IMR-90 (cell line): ENCODE measurements at regions not wholly inside any gene's neighbourhood (a gene's known extent, or its start where the extent isn't known, plus 50 kb on each side); places are given as distances from the start of the nearest gene placed in this dataset.

Experiments used
- ATAC-seq: fragments of 200-7000 bp; cut with Tn5 transposase; 2 replicates; pipeline ENCODE4 v1.9.1; 2020; ENCODE audit warnings: low read depth, mild to moderate bottlenecking, moderate library complexity
- BruUV-seq: library from RNA; stranded (reverse); fragments of 400-500 nt; replicated peaks from 2 replicates; lab custom pipeline; 2021; lab: Mats Ljungman, UMichigan
- CTCF ChIA-PET: fragments of 300-600 bp; formaldehyde crosslinking; extraction: SDS; loops from one replicate; lab custom pipeline; 2021; ENCODE audit warnings: antibody characterized with exemption; lab: Yijun Ruan, JAX
- POLR2A ChIA-PET: fragments of 300-600 bp; sonication (Branson Sonifier 250); formaldehyde crosslinking; loops from one replicate; lab custom pipeline; 2022; ENCODE audit warnings: antibody characterized with exemption; ENCODE audit not compliant: unreplicated experiment; lab: Charles Lee
- DNase-seq: peaks from one replicate; pipeline ENCODE4 v3.0.0; 2013
- H2AFZ ChIP-seq: replicated peaks from 2 replicates; pipeline ENCODE3; 2013; ENCODE audit warnings: low read length, mild to moderate bottlenecking; ENCODE audit not compliant: poor library complexity
- H2AK5ac ChIP-seq: 2 replicates; pipeline ENCODE4 v1.6.1; 2013; ENCODE audit warnings: low read depth, low read length, inconsistent platforms
- H2AK9ac ChIP-seq: replicated peaks from 2 replicates; pipeline ENCODE3; 2013; ENCODE audit warnings: mild to moderate bottlenecking, low read depth, low read length, moderate library complexity; ENCODE audit not compliant: poor library complexity
- H2BK120ac ChIP-seq: 2 replicates; pipeline ENCODE4 v1.6.1; 2013; ENCODE audit warnings: low read depth, low read length, inconsistent platforms
- H2BK15ac ChIP-seq: 3 replicates; pipeline ENCODE4 v1.6.1; 2013; ENCODE audit warnings: low read depth, low read length, inconsistent platforms
- H2BK20ac ChIP-seq: 2 replicates; pipeline ENCODE4 v1.6.1; 2013; ENCODE audit warnings: low read depth, mild to moderate bottlenecking, inconsistent platforms, low read length, moderate library complexity
- H2BK5ac ChIP-seq: 2 replicates; pipeline ENCODE4 v1.6.1; 2013; ENCODE audit warnings: mild to moderate bottlenecking, low read depth, low read length, inconsistent platforms; ENCODE audit not compliant: poor library complexity, severe bottlenecking
- H3K14ac ChIP-seq: replicated peaks from 2 replicates; pipeline ENCODE4 v1.6.1; 2013; ENCODE audit warnings: low read depth, low read length, inconsistent platforms
- H3K18ac ChIP-seq: 2 replicates; pipeline ENCODE4 v1.6.1; 2013; ENCODE audit warnings: low read depth, low read length, control low read depth
- H3K23ac ChIP-seq: 2 replicates; pipeline ENCODE4 v1.6.1; 2013; ENCODE audit warnings: low read depth, low read length, inconsistent platforms
- H3K27ac ChIP-seq: 2 replicates; pipeline ENCODE4 v1.5.1; 2013; ENCODE audit warnings: mild to moderate bottlenecking, control low read depth, low read length; ENCODE audit not compliant: insufficient read depth
- H3K27me3 ChIP-seq: 2 replicates; pipeline ENCODE4 v1.6.1; 2013; ENCODE audit warnings: low read length; ENCODE audit not compliant: control insufficient read depth, insufficient read depth
- H3K36me3 ChIP-seq: 2 replicates; pipeline ENCODE4 v1.6.1; 2013; ENCODE audit warnings: low read length, mixed read lengths; ENCODE audit not compliant: control insufficient read depth, insufficient read depth
- H3K4ac ChIP-seq: 2 replicates; pipeline ENCODE4 v1.6.1; 2013; ENCODE audit warnings: low read depth, low read length, inconsistent platforms
- H3K4me1 ChIP-seq: 2 replicates; pipeline ENCODE4 v1.6.1; 2013; ENCODE audit warnings: low read length, mixed read lengths; ENCODE audit not compliant: control insufficient read depth, insufficient read depth
- H3K4me2 ChIP-seq: 2 replicates; pipeline ENCODE4 v1.6.1; 2013; ENCODE audit warnings: low read depth, mild to moderate bottlenecking, control low read depth, low read length, moderate library complexity
- H3K4me3 ChIP-seq: 2 replicates; pipeline ENCODE4 v1.5.1; 2013; ENCODE audit warnings: low read depth, mild to moderate bottlenecking, control low read depth, low read length, moderate library complexity; ENCODE audit not compliant: insufficient read depth
- H3K56ac ChIP-seq: 2 replicates; pipeline ENCODE4 v1.6.1; 2013; ENCODE audit warnings: low read length, inconsistent platforms; ENCODE audit not compliant: insufficient read depth; ENCODE audit errors: extremely low read depth
- H3K79me1 ChIP-seq, 2 experiments: 2 replicates each; pipeline ENCODE4 v1.6.1; 2013; ENCODE audit warnings: low read length in 2 of 2, inconsistent platforms in 1 of 2, low read depth in 1 of 2
- H3K9ac ChIP-seq: 2 replicates; pipeline ENCODE4 v1.6.1; 2013; ENCODE audit warnings: low read depth, low read length, control low read depth
- H3K9me1 ChIP-seq: 2 replicates; pipeline ENCODE4 v1.6.1; 2013; ENCODE audit warnings: low read length, inconsistent platforms; ENCODE audit not compliant: insufficient read depth
- H3K9me3 ChIP-seq: 2 replicates; pipeline ENCODE4 v1.6.1; 2013; ENCODE audit warnings: low read length; ENCODE audit not compliant: control insufficient read depth, insufficient read depth
- H4K20me1 ChIP-seq: 2 replicates; pipeline ENCODE4 v1.6.1; 2013; ENCODE audit warnings: low read length, inconsistent platforms; ENCODE audit not compliant: insufficient read depth
- H4K5ac ChIP-seq: 2 replicates; pipeline ENCODE4 v1.6.1; 2013; ENCODE audit warnings: mild to moderate bottlenecking, low read depth, low read length, control low read depth
- H4K8ac ChIP-seq, 2 experiments: 2 replicates each; pipeline ENCODE4 v1.6.1; 2013; ENCODE audit warnings: low read depth in 2 of 2, low read length in 2 of 2, control low read depth in 1 of 2, inconsistent platforms in 1 of 2
- H4K91ac ChIP-seq: 2 replicates; pipeline ENCODE4 v1.6.1; 2013; ENCODE audit warnings: low read depth, low read length, inconsistent platforms; ENCODE audit not compliant: insufficient read depth
- BHLHE40 ChIP-seq: fragments of 150-350 bp; IDR thresholded peaks from 2 replicates; pipeline ENCODE4 v1.6.1; 2016; ENCODE audit warnings: mild to moderate bottlenecking, low read depth, low read length
- CEBPB ChIP-seq: IDR thresholded peaks from 2 replicates; pipeline ENCODE4 v1.6.1; 2012; ENCODE audit warnings: low read depth, low read length, improper control_type of control experiment
- CHD1 ChIP-seq: IDR thresholded peaks from 2 replicates; pipeline ENCODE4 v1.6.1; 2012; ENCODE audit warnings: low read depth, low read length, improper control_type of control experiment
- FOS ChIP-seq: fragments of 150-350 bp; IDR thresholded peaks from 2 replicates; pipeline ENCODE4 v1.6.1; 2016; ENCODE audit warnings: low read depth, low read length
- MAFK ChIP-seq: IDR thresholded peaks from 2 replicates; pipeline ENCODE4 v1.6.1; 2012; ENCODE audit warnings: low read depth, low read length, improper control_type of control experiment
- MAZ ChIP-seq: IDR thresholded peaks from 2 replicates; pipeline ENCODE4 v1.6.1; 2012; ENCODE audit warnings: low read depth, mild to moderate bottlenecking, low read length, improper control_type of control experiment, moderate library complexity, borderline replicate concordance
- MXI1 ChIP-seq: IDR thresholded peaks from 2 replicates; pipeline ENCODE4 v1.6.1; 2012; ENCODE audit warnings: low read depth, mild to moderate bottlenecking, low read length, moderate library complexity, borderline replicate concordance
- NFE2L2 ChIP-seq: fragments of 150-350 bp; IDR thresholded peaks from 2 replicates; pipeline ENCODE4 v1.6.1; 2016; ENCODE audit warnings: low read depth, mild to moderate bottlenecking, low read length
- POLR2A ChIP-seq: IDR thresholded peaks from 2 replicates; pipeline ENCODE4 v1.6.1; 2012; ENCODE audit warnings: mild to moderate bottlenecking, low read depth, low read length
- RAD21 ChIP-seq: IDR thresholded peaks from 2 replicates; pipeline ENCODE4 v1.6.1; 2012; ENCODE audit warnings: low read length, improper control_type of control experiment
- RCOR1 ChIP-seq: IDR thresholded peaks from 2 replicates; pipeline ENCODE4 v1.6.1; 2012; ENCODE audit warnings: mild to moderate bottlenecking, low read length, improper control_type of control experiment; ENCODE audit not compliant: insufficient replicate concordance
- RFX5 ChIP-seq: IDR thresholded peaks from 2 replicates; pipeline ENCODE4 v1.8.0; 2012; ENCODE audit warnings: low read depth, mild to moderate bottlenecking, low read length, moderate library complexity
- SMC3 ChIP-seq: fragments of 150-350 bp; IDR thresholded peaks from 2 replicates; pipeline ENCODE4 v1.6.1; 2016; ENCODE audit warnings: low read depth, mild to moderate bottlenecking, antibody characterized with exemption, low read length, moderate library complexity
- WGBS, 2 experiments: methylation state at CpG; one replicate each; pipeline versions ENCODE4 v1.1.5 to v1.1.7; 2013; ENCODE audit warnings: missing lambda C conversion rate in 2 of 2; ENCODE audit not compliant: insufficient read length in 1 of 2; ENCODE audit errors: extremely low coverage in 2 of 2; 5-methylcytosine and 5-hydroxymethylcytosine counted together
- dilution Hi-C: fragments of 300-500 bp; cut with HindIII; formaldehyde crosslinking; loops from one replicate; pipeline ENCODE4 v1.14.3; 2018; ENCODE audit warnings: low sequenced_read_pairs; ENCODE audit not compliant: unreplicated experiment
- in situ Hi-C: fragments of 300-500 bp; cut with MboI; formaldehyde crosslinking; loops from 3 replicates; pipeline ENCODE4 v1.14.3; 2019; ENCODE audit warnings: low sequenced_read_pairs, inconsistent platforms, mixed read lengths
- intact Hi-C: fragments of 100-400 bp; cut with micrococcal nuclease; formaldehyde crosslinking; loops from 2 replicates; pipeline ENCODE4 v1.10.0; 2022
- TF ChIP-seq, protein P1 (sequence below): fragments of 150-350 bp; IDR thresholded peaks from 2 replicates; pipeline ENCODE4 v1.6.1; 2016; ENCODE audit warnings: low read depth, mild to moderate bottlenecking, low read length, moderate library complexity, borderline replicate concordance
- TF ChIP-seq, protein P2 (sequence below): fragments of 150-350 bp; IDR thresholded peaks from 2 replicates; pipeline ENCODE4 v1.6.1; 2017; ENCODE audit warnings: mild to moderate bottlenecking, antibody characterized with exemption, low read length, low read depth
- TF ChIP-seq, protein P3 (sequence below): conservative IDR thresholded peaks from 2 replicates; pipeline ENCODE4 v1.5.1; 2012; ENCODE audit warnings: mild to moderate bottlenecking, low read depth, low read length, improper control_type of control experiment

DNA sequence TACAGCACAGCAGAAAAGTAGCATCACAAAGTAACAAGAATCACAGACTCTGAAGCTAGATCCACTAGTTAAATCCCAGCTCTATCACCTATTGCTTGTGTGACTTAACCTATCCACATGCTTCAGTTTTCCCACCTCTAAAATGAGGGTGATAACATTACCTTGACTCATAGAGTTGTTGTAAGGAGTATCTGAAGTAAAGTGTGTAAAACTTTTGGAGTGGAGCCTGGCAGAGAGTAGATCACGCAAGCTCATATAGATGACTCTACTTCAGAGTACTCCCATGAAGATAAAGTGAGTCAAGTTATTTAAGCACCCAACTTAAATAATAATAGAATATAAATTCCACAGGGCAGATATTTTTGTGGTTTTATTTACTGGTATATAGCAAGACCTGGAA lies 94.5 kb upstream of the FER start:
- Histone ChIP-seq H2AK9ac (no peak overlapping the region), H3K27me3 (no peaks in the 10 kb centered on the region), H3K14ac (no peak overlapping the region), H2BK120ac (no peak overlapping the region), H2AK5ac (no peak overlapping the region), H3K9me3 (no peaks in the 10 kb centered on the region), H3K9ac (no peak overlapping the region), H4K20me1 (peaks cover 3% of the 10 kb centered on the region; the same call in 1 of the 2 replicates), H3K18ac (no peak overlapping the region), H3K79me1 (no peaks in the 10 kb centered on the region), H2AFZ (no peak overlapping the region), H2BK20ac (no peak overlapping the region), H3K23ac (no peak overlapping the region), H2BK15ac (no peak overlapping the region), H3K9me1 (no peaks in the 10 kb centered on the region), H3K27ac (no peak overlapping the region), H4K91ac (no peak overlapping the region), H3K4me1 (peaks cover 8% of the 10 kb centered on the region; the same call in 1 of the 2 replicates), H3K36me3 (no peaks in the 10 kb centered on the region), H2BK5ac (no peak overlapping the region), H4K5ac (no peak overlapping the region), H3K56ac (no peak overlapping the region), H3K4me2 (no peak overlapping the region), H4K8ac (no peak overlapping the region), H3K4me3 (no peak overlapping the region), H3K4ac (no peak overlapping the region)
- ChIA-PET CTCF (interaction anchor here (0.9 kb wide), 1 partner anchor 11 kb away, joined by 3 read pairs; no protein-coding TSS in a partner anchor), POLR2A (no interaction called here)
- WGBS, 2 experiments: no CpG with 5 or more reads among the region's 1 CpG
- in situ Hi-C loops: no loop called here
- dilution Hi-C loops: no loop called here
- ATAC-seq (no peak), DNase-seq (no peak)
- BruUV-seq: no TSS peak
- intact Hi-C loops: no loop called here
- TF ChIP-seq, protein P1, sequence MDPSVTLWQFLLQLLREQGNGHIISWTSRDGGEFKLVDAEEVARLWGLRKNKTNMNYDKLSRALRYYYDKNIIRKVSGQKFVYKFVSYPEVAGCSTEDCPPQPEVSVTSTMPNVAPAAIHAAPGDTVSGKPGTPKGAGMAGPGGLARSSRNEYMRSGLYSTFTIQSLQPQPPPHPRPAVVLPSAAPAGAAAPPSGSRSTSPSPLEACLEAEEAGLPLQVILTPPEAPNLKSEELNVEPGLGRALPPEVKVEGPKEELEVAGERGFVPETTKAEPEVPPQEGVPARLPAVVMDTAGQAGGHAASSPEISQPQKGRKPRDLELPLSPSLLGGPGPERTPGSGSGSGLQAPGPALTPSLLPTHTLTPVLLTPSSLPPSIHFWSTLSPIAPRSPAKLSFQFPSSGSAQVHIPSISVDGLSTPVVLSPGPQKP: no peak
- no peak for TF ChIP-seq CHD1
- TF ChIP-seq RFX5: no peak
- no peak for TF ChIP-seq MAZ
- TF ChIP-seq MXI1: no peak
- no peak for TF ChIP-seq BHLHE40
- TF ChIP-seq NFE2L2: no peak
- no peak for TF ChIP-seq POLR2A
- TF ChIP-seq CEBPB: no peak
- TF ChIP-seq, protein P2, sequence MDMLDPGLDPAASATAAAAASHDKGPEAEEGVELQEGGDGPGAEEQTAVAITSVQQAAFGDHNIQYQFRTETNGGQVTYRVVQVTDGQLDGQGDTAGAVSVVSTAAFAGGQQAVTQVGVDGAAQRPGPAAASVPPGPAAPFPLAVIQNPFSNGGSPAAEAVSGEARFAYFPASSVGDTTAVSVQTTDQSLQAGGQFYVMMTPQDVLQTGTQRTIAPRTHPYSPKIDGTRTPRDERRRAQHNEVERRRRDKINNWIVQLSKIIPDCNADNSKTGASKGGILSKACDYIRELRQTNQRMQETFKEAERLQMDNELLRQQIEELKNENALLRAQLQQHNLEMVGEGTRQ: no peak
- no peak for TF ChIP-seq SMC3
- no peak for TF ChIP-seq FOS
- TF ChIP-seq, protein P3, sequence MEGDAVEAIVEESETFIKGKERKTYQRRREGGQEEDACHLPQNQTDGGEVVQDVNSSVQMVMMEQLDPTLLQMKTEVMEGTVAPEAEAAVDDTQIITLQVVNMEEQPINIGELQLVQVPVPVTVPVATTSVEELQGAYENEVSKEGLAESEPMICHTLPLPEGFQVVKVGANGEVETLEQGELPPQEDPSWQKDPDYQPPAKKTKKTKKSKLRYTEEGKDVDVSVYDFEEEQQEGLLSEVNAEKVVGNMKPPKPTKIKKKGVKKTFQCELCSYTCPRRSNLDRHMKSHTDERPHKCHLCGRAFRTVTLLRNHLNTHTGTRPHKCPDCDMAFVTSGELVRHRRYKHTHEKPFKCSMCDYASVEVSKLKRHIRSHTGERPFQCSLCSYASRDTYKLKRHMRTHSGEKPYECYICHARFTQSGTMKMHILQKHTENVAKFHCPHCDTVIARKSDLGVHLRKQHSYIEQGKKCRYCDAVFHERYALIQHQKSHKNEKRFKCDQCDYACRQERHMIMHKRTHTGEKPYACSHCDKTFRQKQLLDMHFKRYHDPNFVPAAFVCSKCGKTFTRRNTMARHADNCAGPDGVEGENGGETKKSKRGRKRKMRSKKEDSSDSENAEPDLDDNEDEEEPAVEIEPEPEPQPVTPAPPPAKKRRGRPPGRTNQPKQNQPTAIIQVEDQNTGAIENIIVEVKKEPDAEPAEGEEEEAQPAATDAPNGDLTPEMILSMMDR: no peak
- no peak for TF ChIP-seq RCOR1
- TF ChIP-seq MAFK: no peak
- TF ChIP-seq RAD21: no peak
